ENCODE measurements at regions not wholly inside any gene's neighbourhood (a gene's known extent, or its start where the extent isn't known, plus 50 kb on each side); places are given as distances from the start of the nearest gene placed in this dataset.

- no peak overlapping the region for H3K27ac ChIP-seq
- TF ChIP-seq POLR2AphosphoS5 (IDR thresholded peaks at IDR 0.05) (no peak), POLR2A (IDR thresholded peaks at IDR 0.05) (no peak)
- TF ChIP-seq, protein P1, sequence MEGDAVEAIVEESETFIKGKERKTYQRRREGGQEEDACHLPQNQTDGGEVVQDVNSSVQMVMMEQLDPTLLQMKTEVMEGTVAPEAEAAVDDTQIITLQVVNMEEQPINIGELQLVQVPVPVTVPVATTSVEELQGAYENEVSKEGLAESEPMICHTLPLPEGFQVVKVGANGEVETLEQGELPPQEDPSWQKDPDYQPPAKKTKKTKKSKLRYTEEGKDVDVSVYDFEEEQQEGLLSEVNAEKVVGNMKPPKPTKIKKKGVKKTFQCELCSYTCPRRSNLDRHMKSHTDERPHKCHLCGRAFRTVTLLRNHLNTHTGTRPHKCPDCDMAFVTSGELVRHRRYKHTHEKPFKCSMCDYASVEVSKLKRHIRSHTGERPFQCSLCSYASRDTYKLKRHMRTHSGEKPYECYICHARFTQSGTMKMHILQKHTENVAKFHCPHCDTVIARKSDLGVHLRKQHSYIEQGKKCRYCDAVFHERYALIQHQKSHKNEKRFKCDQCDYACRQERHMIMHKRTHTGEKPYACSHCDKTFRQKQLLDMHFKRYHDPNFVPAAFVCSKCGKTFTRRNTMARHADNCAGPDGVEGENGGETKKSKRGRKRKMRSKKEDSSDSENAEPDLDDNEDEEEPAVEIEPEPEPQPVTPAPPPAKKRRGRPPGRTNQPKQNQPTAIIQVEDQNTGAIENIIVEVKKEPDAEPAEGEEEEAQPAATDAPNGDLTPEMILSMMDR (IDR thresholded peaks at IDR 0.05): no peak
- WGBS: 18% methylated on average over 1 of the region's 1 CpG
- no peaks in the 10 kb centered on the region for H3K36me3 ChIP-seq
- no peaks in the 10 kb centered on the region for H3K4me1 ChIP-seq (replicated peaks)
- intact Hi-C loops (cut with DNase I): no loop called here
- H3K4me3 ChIP-seq: no peak overlapping the region
- no peaks in the 10 kb centered on the region for H3K27me3 ChIP-seq (replicated peaks; ENCODE audit: insufficient read depth)
- no peaks in the 10 kb centered on the region for H3K9me3 ChIP-seq
- DNase-seq (ENCODE audit: low spot score): no peak
Measured at GRCh38 chr14:62558451-62558850, 486.8 kb downstream of the KCNH5 start.

DNA sequence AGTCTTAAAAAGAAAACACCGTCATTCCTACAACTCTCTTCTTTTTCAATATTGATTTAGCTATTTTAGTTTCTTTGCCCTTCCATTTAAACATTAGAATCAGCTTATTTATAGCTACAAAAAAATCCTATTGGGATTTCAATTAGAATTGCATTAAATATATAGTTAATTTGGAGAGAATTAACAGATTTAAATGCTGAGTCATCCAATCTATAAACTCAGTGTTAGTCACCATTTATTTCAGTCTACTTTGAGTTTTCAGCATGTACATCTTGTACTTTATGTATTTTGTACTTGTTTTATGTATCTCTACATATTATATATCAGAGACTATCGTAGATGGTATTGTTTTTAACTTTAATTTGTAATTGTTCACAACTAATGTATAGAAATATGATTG lies 460.0 kb downstream of the KCNH5 start:
- TF ChIP-seq POLR2A (IDR thresholded peaks at IDR 0.05) (no peak), POLR2AphosphoS5 (IDR thresholded peaks at IDR 0.05) (no peak)
- TF ChIP-seq, protein P1 (IDR thresholded peaks at IDR 0.05): no peak
- WGBS: 66% methylated on average over 2 of the region's 2 CpGs
- intact Hi-C loops (cut with DNase I): no loop called here
- DNase-seq (ENCODE audit: low spot score): no peak
- H3K27me3 ChIP-seq (replicated peaks; ENCODE audit: insufficient read depth): no peaks in the 10 kb centered on the region
- no peak overlapping the region for H3K4me3 ChIP-seq
- H3K4me1 ChIP-seq (replicated peaks): no peaks in the 10 kb centered on the region
- H3K9me3 ChIP-seq: no peaks in the 10 kb centered on the region
- no peaks in the 10 kb centered on the region for H3K36me3 ChIP-seq
- no peak overlapping the region for H3K27ac ChIP-seq

GRCh38 chr14:62592877-62593276 lies 452.4 kb downstream of the KCNH5 start:
- WGBS: 36% methylated on average over 1 of the region's 1 CpG
- Histone ChIP-seq H3K4me1 (replicated peaks) (no peaks in the 10 kb centered on the region), H3K36me3 (no peaks in the 10 kb centered on the region), H3K27ac (no peak overlapping the region), H3K9me3 (no peaks in the 10 kb centered on the region), H3K4me3 (no peak overlapping the region), H3K27me3 (replicated peaks; ENCODE audit: insufficient read depth) (no peaks in the 10 kb centered on the region)
- intact Hi-C loops (cut with DNase I): no loop called here
- TF ChIP-seq POLR2A (IDR thresholded peaks at IDR 0.05) (no peak), POLR2AphosphoS5 (IDR thresholded peaks at IDR 0.05) (no peak)
- TF ChIP-seq, protein P1 (IDR thresholded peaks at IDR 0.05): no peak
- DNase-seq (ENCODE audit: low spot score): no peak

DNA sequence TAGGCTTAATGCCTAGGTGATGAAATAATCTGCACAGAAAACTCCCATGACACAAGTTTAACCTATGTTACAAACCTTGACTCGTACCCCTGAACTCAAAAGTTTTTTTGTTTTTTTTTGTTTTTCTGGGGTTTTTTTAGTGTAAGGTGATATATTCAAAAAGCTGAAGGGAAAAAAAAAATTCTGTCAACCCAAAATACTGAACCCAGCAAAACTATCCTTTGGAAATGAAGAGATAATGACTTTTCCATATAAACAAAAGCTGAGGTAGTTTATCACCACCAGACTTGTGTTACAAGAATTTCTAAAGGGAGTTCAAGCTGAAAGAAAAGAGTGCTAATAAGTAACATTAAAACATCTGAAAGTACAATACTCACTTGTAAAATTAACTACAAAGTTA lies 448.1 kb downstream of the KCNH5 start:
- no peak overlapping the region for H3K27ac ChIP-seq
- WGBS: 92% methylated on average over 1 of the region's 1 CpG
- no peaks in the 10 kb centered on the region for H3K9me3 ChIP-seq
- H3K27me3 ChIP-seq (replicated peaks; ENCODE audit: insufficient read depth): no peaks in the 10 kb centered on the region
- no peak overlapping the region for H3K4me3 ChIP-seq
- no peaks in the 10 kb centered on the region for H3K36me3 ChIP-seq
- no peaks in the 10 kb centered on the region for H3K4me1 ChIP-seq (replicated peaks)
- TF ChIP-seq POLR2A (IDR thresholded peaks at IDR 0.05) (no peak), POLR2AphosphoS5 (IDR thresholded peaks at IDR 0.05) (no peak)
- TF ChIP-seq, protein P1 (IDR thresholded peaks at IDR 0.05): no peak
- no peak for DNase-seq (ENCODE audit: low spot score)
- intact Hi-C loops (cut with DNase I): no loop called here

DNA sequence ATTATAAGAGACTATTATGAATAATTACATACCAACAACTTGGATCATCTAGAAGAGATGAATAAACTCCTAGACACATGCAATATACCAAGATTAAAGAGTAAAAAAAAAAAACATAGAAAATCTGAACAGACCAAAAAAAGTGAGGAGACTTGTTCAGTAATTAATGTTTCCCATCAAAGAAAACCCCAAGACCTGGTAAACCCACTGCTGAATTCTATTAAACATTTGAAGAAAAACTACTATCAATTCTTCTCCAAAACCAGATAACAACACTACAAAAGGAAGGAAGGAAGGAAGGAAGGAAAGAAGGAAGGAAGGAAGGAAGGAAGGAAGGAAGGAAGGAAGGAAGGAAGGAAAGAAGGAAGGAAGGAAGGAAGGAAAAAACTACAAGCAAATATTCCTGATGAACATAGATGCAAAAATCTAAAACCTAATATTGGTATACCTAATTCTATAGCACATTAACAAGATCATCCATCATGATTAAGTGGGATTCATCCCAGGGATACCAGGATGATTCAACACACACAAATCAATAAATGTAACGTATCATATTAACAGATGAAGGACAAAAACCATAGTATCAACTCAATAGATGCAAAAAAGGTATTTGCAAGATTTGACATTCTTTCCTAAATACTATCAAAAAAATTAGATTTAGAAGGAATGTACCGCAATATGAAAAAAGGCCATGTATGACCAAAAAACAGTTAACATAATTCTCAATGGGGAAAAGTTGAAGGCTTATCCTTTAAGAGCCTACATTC lies 445.5 kb downstream of the KCNH5 start:
- Histone ChIP-seq H3K27me3 (replicated peaks; ENCODE audit: insufficient read depth) (no peaks in the 10 kb centered on the region), H3K36me3 (no peaks in the 10 kb centered on the region), H3K4me3 (no peak overlapping the region), H3K4me1 (replicated peaks) (no peaks in the 10 kb centered on the region), H3K9me3 (no peaks in the 10 kb centered on the region), H3K27ac (no peak overlapping the region)
- WGBS: 89% methylated on average over 2 of the region's 2 CpGs
- intact Hi-C loops (cut with DNase I): no loop called here
- no peak for DNase-seq (ENCODE audit: low spot score)
- TF ChIP-seq POLR2AphosphoS5 (IDR thresholded peaks at IDR 0.05): no peak
- no peak for TF ChIP-seq POLR2A (IDR thresholded peaks at IDR 0.05)
- TF ChIP-seq, protein P1 (IDR thresholded peaks at IDR 0.05): no peak
